Endothelial cell of umbilical vein (primary cell): ENCODE measurements at regions not wholly inside any gene's neighbourhood (a gene's known extent, or its start where the extent isn't known, plus 50 kb on each side); places are given as distances from the start of the nearest gene placed in this dataset.

Experiments used
- BruUV-seq: library from RNA; stranded (reverse); fragments of 400-500 nt; replicated peaks from 2 replicates; lab custom pipeline; 2021; lab: Mats Ljungman, UMichigan
- CTCF ChIA-PET: fragments of 300-600, 350-600 bp; sonication (Branson Sonifier 250); formaldehyde crosslinking; loops from one replicate; lab custom pipeline; 2021; ENCODE audit warnings: antibody characterized with exemption, inconsistent platforms; lab: Charles Lee
- POLR2A ChIA-PET: fragments of 300-600, 350-600 bp; sonication (Branson Sonifier 250); formaldehyde crosslinking; loops from one replicate; lab custom pipeline; 2021; ENCODE audit warnings: antibody characterized with exemption, inconsistent platforms; lab: Charles Lee
- DNase-seq: peaks from one replicate; pipeline ENCODE4 v3.0.0-alpha.2; 2011; ENCODE audit warnings: low read depth, low spot score
- FAIRE-seq: peaks from 2 replicates; lab custom pipeline; 2011; peaks lifted over from hg19 to GRCh38; lab: Jason Lieb, UNC
- H2AFZ ChIP-seq: 2 replicates; pipeline ENCODE4 v1.6.0; 2012; ENCODE audit warnings: low read depth, low read length, control low read depth, inconsistent platforms
- H3K27ac ChIP-seq: 2 replicates; pipeline ENCODE4 v1.5.1; 2011; ENCODE audit warnings: low read depth, mild to moderate bottlenecking, control low read depth, low read length, moderate library complexity; ENCODE audit not compliant: insufficient read depth
- H3K27me3 ChIP-seq, 2 experiments: 2 replicates each; pipeline versions ENCODE4 v1.6.0 to v1.6.1; 2011; ENCODE audit warnings: low read length in 2 of 2, mixed read lengths in 1 of 2; ENCODE audit not compliant: control insufficient read depth in 2 of 2, insufficient read depth in 2 of 2
- H3K36me3 ChIP-seq, 2 experiments: 2 replicates in 1 of 2; 3 replicates in 1 of 2; pipeline ENCODE4 v1.5.1; 2011; ENCODE audit warnings: low read length in 2 of 2, mild to moderate bottlenecking in 1 of 2, moderate library complexity in 1 of 2; ENCODE audit not compliant: control insufficient read depth in 2 of 2, insufficient read depth in 2 of 2; ENCODE audit errors: extremely low read depth in 1 of 2
- H3K4me1 ChIP-seq: 3 replicates; pipeline ENCODE4 v1.5.1; 2011; ENCODE audit warnings: mild to moderate bottlenecking, low read length; ENCODE audit not compliant: control insufficient read depth, insufficient read depth; ENCODE audit errors: extremely low read depth
- H3K4me2 ChIP-seq: 2 replicates; pipeline ENCODE4 v1.6.1; 2011; ENCODE audit warnings: low read length, control low read depth, mixed read lengths; ENCODE audit not compliant: insufficient read depth
- H3K4me3 ChIP-seq, 3 experiments: fragments of 200-600 bp in 1 of 3; sonication (generic), shearing (Covaris generic) in 1 of 3; replicated peaks in 1 of 3; 2 replicates each; pipeline ENCODE4 v1.5.1; 2011 to 2016; ENCODE audit warnings: control low read depth in 3 of 3, low read length in 3 of 3, mild to moderate bottlenecking in 2 of 3, inconsistent platforms in 1 of 3, low read depth in 1 of 3, moderate library complexity in 1 of 3; ENCODE audit not compliant: insufficient read depth in 1 of 3
- H3K79me2 ChIP-seq: 2 replicates; pipeline ENCODE4 v1.6.0; 2012; ENCODE audit warnings: low read length, inconsistent platforms; ENCODE audit not compliant: control insufficient read depth, insufficient read depth
- H3K9ac ChIP-seq: replicated peaks from 2 replicates; pipeline ENCODE3; 2011; ENCODE audit warnings: low read length, control low read depth; ENCODE audit not compliant: insufficient read depth; ENCODE audit errors: extremely low read depth
- H3K9me1 ChIP-seq: replicated peaks from 3 replicates; pipeline ENCODE4 v1.6.0; 2011; ENCODE audit warnings: mild to moderate bottlenecking, low read length; ENCODE audit not compliant: control insufficient read depth, insufficient read depth; ENCODE audit errors: extremely low read depth
- H3K9me3 ChIP-seq: replicated peaks from 2 replicates; pipeline ENCODE4 v1.5.1; 2012; ENCODE audit warnings: low read length, inconsistent platforms; ENCODE audit not compliant: control insufficient read depth, insufficient read depth
- H4K20me1 ChIP-seq: replicated peaks from 2 replicates; pipeline ENCODE3; 2011; ENCODE audit warnings: mild to moderate bottlenecking, low read length; ENCODE audit not compliant: control insufficient read depth, insufficient read depth; ENCODE audit errors: extremely low read depth
- EZH2 ChIP-seq: IDR thresholded peaks from 2 replicates; pipeline ENCODE4 v1.6.1; 2012; ENCODE audit warnings: borderline replicate concordance, low read depth, mild to moderate bottlenecking, moderate library complexity, low read length, inconsistent platforms; ENCODE audit not compliant: severe bottlenecking
- FOS ChIP-seq: IDR thresholded peaks from 2 replicates; pipeline ENCODE4 v1.6.1; 2011; ENCODE audit warnings: mild to moderate bottlenecking, low read length, moderate library complexity, borderline replicate concordance; ENCODE audit not compliant: insufficient read depth
- GATA2 ChIP-seq: IDR thresholded peaks from 2 replicates; pipeline ENCODE4 v1.7.0; 2011; ENCODE audit warnings: low read depth, mild to moderate bottlenecking, moderate library complexity, mixed read lengths, low read length; ENCODE audit not compliant: insufficient read length, insufficient read depth
- JUN ChIP-seq: IDR thresholded peaks from 2 replicates; pipeline ENCODE4 v1.6.1; 2011; ENCODE audit warnings: borderline replicate concordance, low read depth; ENCODE audit not compliant: insufficient read length, insufficient read depth
- MYC ChIP-seq: IDR thresholded peaks from one replicate; pipeline ENCODE4 v1.6.1; 2011; ENCODE audit warnings: mild to moderate bottlenecking, low read depth, low read length
- POLR2A ChIP-seq: IDR thresholded peaks from 2 replicates; pipeline ENCODE4 v1.6.1; 2012; ENCODE audit warnings: low read depth, mild to moderate bottlenecking, control low read depth, low read length
- POLR2AphosphoS5 ChIP-seq: IDR thresholded peaks from 2 replicates; pipeline ENCODE4 v1.6.1; 2012; ENCODE audit warnings: low read depth, mild to moderate bottlenecking, control low read depth, low read length, moderate library complexity; ENCODE audit not compliant: insufficient read depth
- dilution Hi-C: fragments of 300-500 bp; cut with MboI; formaldehyde crosslinking; loops from one replicate; pipeline ENCODE4 v1.15.0; 2019; ENCODE audit warnings: low sequenced_read_pairs; ENCODE audit not compliant: extremely low pct_ligation_motif_present
- intact Hi-C: fragments of 100-400 bp; cut with micrococcal nuclease; formaldehyde crosslinking; loops from one replicate; pipeline ENCODE4 v1.10.0; 2022
- TF ChIP-seq, protein P1 (sequence below), 2 donors: IDR thresholded peaks; 1 replicate in 1 of 2; 2 replicates in 1 of 2; pipeline ENCODE4 v1.5.1; 2011; ENCODE audit warnings: low read length in 2 of 2, mild to moderate bottlenecking in 2 of 2, moderate library complexity in 2 of 2, control low read depth in 1 of 2, inconsistent platforms in 1 of 2, low read depth in 1 of 2; ENCODE audit not compliant: insufficient read depth in 1 of 2; ENCODE audit errors: extremely low read depth in 1 of 2
- TF ChIP-seq, protein P2 (sequence below): IDR thresholded peaks from 2 replicates; pipeline ENCODE4 v1.6.1; 2011; ENCODE audit not compliant: insufficient read depth, insufficient read length

DNA sequence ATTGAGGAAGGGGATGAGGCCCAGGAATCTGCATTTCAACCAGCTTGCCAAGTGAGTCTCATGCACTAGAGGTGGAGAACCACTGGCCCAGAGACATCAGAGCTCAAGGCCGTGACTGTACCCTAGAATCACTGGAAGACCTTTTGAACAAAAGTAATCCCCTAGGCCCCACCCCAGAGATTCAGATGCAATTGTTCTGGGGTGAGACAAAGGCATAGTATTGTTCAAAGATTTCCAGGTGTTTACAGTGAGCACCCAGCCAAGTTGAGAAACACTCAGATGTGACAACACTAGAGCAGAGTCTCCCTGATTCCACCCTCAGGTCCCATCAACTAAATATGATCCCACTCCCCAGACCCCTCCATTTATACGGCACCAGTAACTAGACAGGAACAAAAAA, 290.3 kb upstream of the TLE3 start:
- no peak overlapping the region for H3K4me3 ChIP-seq
- H3K79me2 ChIP-seq, result no peaks in the 10 kb centered on the region
- H3K9ac ChIP-seq, result no peak overlapping the region
- ChIA-PET POLR2A (no interaction called here), CTCF (no interaction called here)
- H3K36me3 ChIP-seq, result no peaks in the 10 kb centered on the region
- DNase-seq (no peak), FAIRE-seq (no peak)
- no peak overlapping the region for H3K4me2 ChIP-seq
- TF ChIP-seq POLR2A (no peak), JUN (no peak), EZH2 (no peak), GATA2 (no peak), MYC (no peak), FOS (no peak), POLR2AphosphoS5 (no peak)
- TF ChIP-seq, protein P1, sequence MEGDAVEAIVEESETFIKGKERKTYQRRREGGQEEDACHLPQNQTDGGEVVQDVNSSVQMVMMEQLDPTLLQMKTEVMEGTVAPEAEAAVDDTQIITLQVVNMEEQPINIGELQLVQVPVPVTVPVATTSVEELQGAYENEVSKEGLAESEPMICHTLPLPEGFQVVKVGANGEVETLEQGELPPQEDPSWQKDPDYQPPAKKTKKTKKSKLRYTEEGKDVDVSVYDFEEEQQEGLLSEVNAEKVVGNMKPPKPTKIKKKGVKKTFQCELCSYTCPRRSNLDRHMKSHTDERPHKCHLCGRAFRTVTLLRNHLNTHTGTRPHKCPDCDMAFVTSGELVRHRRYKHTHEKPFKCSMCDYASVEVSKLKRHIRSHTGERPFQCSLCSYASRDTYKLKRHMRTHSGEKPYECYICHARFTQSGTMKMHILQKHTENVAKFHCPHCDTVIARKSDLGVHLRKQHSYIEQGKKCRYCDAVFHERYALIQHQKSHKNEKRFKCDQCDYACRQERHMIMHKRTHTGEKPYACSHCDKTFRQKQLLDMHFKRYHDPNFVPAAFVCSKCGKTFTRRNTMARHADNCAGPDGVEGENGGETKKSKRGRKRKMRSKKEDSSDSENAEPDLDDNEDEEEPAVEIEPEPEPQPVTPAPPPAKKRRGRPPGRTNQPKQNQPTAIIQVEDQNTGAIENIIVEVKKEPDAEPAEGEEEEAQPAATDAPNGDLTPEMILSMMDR (IDR thresholded peaks at IDR 0.05; ENCODE audit: extremely low read depth in 1 of 2, insufficient read depth in 1 of 2, low read depth in 1 of 2, low read length in 2 of 2), result no peak
- TF ChIP-seq, protein P2, sequence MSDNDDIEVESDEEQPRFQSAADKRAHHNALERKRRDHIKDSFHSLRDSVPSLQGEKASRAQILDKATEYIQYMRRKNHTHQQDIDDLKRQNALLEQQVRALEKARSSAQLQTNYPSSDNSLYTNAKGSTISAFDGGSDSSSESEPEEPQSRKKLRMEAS, result no peak
- no peaks in the 10 kb centered on the region for H3K4me1 ChIP-seq
- no TSS peak for BruUV-seq
- no peak overlapping the region for H3K27ac ChIP-seq
- H4K20me1 ChIP-seq, result no peaks in the 10 kb centered on the region
- H3K9me1 ChIP-seq, result no peaks in the 10 kb centered on the region
- intact Hi-C loops (no loop called here), dilution Hi-C loops (no loop called here)
- H3K9me3 ChIP-seq, result no peaks in the 10 kb centered on the region
- H3K27me3 ChIP-seq, result peaks cover 2 to 7% of the 10 kb centered on the region in 2 experiments
- H2AFZ ChIP-seq, result no peak overlapping the region
